NCI-H2029 treated with DMSO at 0.1 percent for 48 hours (cell line): ENCODE measurements at regions not wholly inside any gene's neighbourhood (a gene's known extent, or its start where the extent isn't known, plus 50 kb on each side); places are given as distances from the start of the nearest gene placed in this dataset.

Experiments used
- DNase-seq: peaks from one replicate; lab custom pipeline; 2025; lab: John Stamatoyannopoulos, UW

GRCh38 chr11:123303924-123304323 lies 108.9 kb upstream of the CLMP start:
- DNase-seq, result no peak

- no peak for DNase-seq
Measured at GRCh38 chr11:123302751-123303195, 107.7 kb upstream of the CLMP start.

GRCh38 chr11:123301696-123302400 lies 106.8 kb upstream of the CLMP start:
- DNase-seq, result peak; percentile 30

GRCh38 chr11:123301013-123301591 lies 106.1 kb upstream of the CLMP start:
- DNase-seq, result no peak

GRCh38 chr11:123299721-123300120 lies 104.7 kb upstream of the CLMP start:
- no peak for DNase-seq

GRCh38 chr11:123298488-123299447 lies 103.7 kb upstream of the CLMP start:
- DNase-seq, result no peak

- DNase-seq, result no peak
Measured at GRCh38 chr11:123292647-123293046, 97.6 kb upstream of the CLMP start.

GRCh38 chr11:123291201-123291869 lies 96.3 kb upstream of the CLMP start:
- no peak for DNase-seq

- DNase-seq, result no peak
Measured at GRCh38 chr11:123286761-123287160, 91.7 kb upstream of the CLMP start.

- DNase-seq, result no peak
Measured at GRCh38 chr11:123286255-123286654, 91.2 kb upstream of the CLMP start.

- no peak for DNase-seq
Measured at GRCh38 chr11:123284454-123284853, 89.4 kb upstream of the CLMP start.

GRCh38 chr11:123282597-123282996 lies 87.5 kb upstream of the CLMP start:
- no peak for DNase-seq

GRCh38 chr11:123273616-123274015 lies 78.6 kb upstream of the CLMP start:
- no peak for DNase-seq

GRCh38 chr11:123272565-123272964 lies 77.5 kb upstream of the CLMP start:
- no peak for DNase-seq

- DNase-seq, result no peak
Measured at GRCh38 chr11:123268156-123268555, 73.1 kb upstream of the CLMP start.

GRCh38 chr11:123265951-123266350 lies 70.9 kb upstream of the CLMP start:
- no peak for DNase-seq

- DNase-seq, result no peak
Measured at GRCh38 chr11:123264431-123264780, 69.4 kb upstream of the CLMP start.

- peak; percentile 81 for DNase-seq
Measured at GRCh38 chr11:123261345-123262106, 66.5 kb upstream of the CLMP start.

- DNase-seq, result no peak
Measured at GRCh38 chr11:123260511-123261211, 65.6 kb upstream of the CLMP start.

- no peak for DNase-seq
Measured at GRCh38 chr11:123258877-123259276, 63.8 kb upstream of the CLMP start.

GRCh38 chr11:123257370-123257769 lies 62.3 kb upstream of the CLMP start:
- DNase-seq, result no peak
